ENCODE measurements at regions not wholly inside any gene's neighbourhood (a gene's known extent, or its start where the extent isn't known, plus 50 kb on each side); places are given as distances from the start of the nearest gene placed in this dataset.

DNA sequence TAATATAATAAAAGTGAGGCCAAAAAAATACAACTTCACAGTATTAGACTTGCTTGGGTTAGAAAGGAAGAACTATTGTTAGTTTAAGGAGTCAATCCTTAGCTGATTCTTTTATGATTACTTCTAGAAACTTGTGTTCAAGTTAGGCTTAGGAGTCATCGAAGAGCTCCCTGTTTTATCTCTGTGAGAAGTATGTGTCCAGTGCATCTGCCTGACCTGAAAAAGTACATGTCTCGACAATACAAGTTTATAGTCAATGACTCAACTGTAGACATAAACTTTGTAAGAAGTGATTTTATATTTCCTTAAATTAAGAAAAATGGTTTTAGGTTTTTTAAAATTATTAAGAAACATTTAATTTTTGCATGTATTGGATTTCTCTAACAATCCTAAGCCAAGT lies 571.2 kb downstream of the ZEB2 start:
- Mint-ChIP-seq H3K4me1 (no peaks in the 10 kb centered on the region), H3K36me3 (ENCODE audit: low read depth) (peaks cover 4% of the 10 kb centered on the region), H3K9me3 (no peaks in the 10 kb centered on the region), H3K4me3 (no peak overlapping the region), H3K27ac (no peak overlapping the region), H3K27me3 (no peaks in the 10 kb centered on the region)
- intact Hi-C loops (cut with micrococcal nuclease): no loop called here
- no peak for DNase-seq

DNA sequence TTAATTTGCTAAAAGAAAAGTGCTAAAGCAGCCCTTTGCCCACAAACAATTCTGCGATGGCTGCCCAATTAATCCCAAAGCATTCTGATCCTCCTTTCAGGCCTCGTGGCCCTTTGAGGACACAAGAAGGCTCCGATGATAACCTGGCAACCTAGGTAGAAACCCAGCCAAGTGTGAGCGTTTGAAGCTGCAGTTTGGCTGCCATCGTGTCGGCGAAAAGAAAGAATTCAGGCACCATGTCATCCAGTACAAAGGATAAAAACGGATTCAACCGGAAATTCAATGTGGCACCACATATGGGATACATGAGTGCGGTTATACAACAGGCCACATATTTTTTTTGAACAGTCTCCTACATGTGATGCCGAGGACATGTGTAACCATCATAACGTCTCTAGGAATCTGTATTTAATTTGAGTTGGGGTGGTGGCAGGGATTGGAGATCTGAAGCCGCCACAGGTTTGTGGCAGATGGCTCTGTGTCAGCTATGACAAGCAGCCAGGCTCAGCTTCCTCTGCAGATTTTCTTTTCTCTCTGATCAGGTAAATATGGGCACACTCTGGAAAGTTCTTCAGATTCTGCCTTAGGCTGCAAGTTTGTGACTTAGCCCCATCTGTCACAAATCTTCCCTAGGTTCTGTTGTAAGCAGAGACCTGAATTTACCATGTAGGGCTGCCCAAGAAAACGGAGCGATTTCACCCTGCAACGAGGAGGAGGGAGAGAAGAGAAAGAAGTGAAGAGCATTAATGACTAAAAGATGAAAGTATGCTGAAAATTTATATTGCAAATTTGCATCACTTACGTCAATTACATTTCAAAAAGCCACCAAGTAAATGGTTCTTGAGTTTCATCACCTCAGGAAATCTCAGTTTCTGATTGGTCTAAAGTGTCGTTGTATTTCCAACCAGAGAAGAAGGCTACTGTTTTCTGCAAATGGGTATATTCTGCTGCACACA lies 573.2 kb downstream of the ZEB2 start:
- Mint-ChIP-seq H3K9me3 (no peaks in the 10 kb centered on the region), H3K27ac (no peak overlapping the region), H3K4me1 (no peaks in the 10 kb centered on the region), H3K27me3 (no peaks in the 10 kb centered on the region), H3K4me3 (no peak overlapping the region), H3K36me3 (ENCODE audit: low read depth) (peaks cover 4% of the 10 kb centered on the region)
- intact Hi-C loops (cut with micrococcal nuclease): no loop called here
- DNase-seq: no peak

DNA sequence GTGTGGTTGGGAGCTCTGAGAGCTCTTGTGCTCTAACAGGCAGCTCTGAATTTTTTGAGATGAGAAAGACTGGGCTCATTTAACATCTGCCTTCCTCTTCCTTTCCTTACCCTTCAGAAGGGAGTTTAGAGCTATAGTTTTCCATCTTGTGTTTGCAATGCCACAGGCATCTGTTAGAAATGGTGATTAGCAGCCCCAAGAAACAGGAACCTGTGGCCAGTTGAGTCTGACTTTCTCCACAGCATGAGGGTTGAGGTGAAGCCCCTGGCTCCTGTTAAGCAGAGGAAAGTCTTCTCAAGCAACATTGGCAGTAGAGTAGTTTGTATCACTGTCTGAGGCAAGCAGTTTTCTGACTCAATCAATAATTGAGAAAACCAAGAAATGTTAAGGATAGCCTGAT lies 577.4 kb downstream of the ZEB2 start:
- intact Hi-C loops (cut with micrococcal nuclease): no loop called here
- no peaks in the 10 kb centered on the region for H3K9me3 Mint-ChIP-seq
- no peak overlapping the region for H3K4me3 Mint-ChIP-seq
- no peak overlapping the region for H3K27ac Mint-ChIP-seq
- DNase-seq: no peak
- peaks cover 33% of the 10 kb centered on the region for H3K27me3 Mint-ChIP-seq
- H3K36me3 Mint-ChIP-seq (ENCODE audit: low read depth): peaks cover 4% of the 10 kb centered on the region
- H3K4me1 Mint-ChIP-seq: peaks cover 3% of the 10 kb centered on the region

DNA sequence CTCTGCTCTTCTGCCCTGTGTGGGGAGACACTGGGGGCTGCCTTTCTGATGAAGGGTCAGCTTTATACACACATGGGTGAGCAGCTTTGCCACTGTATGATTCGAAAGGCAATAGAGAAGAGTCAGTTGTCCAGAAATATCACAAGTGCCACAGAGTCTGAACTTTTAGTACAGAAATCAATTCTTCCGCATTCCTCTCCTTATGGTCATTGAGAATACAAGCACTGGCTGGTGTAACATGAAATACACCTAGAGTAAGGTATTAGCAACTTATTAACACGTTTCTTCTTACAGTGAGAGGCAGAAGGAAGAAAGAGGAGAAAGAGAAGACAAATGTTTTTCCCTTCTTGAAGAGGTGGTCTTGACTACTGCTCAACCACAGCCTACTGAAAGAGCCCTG lies 579.2 kb downstream of the ZEB2 start:
- peaks cover 11% of the 10 kb centered on the region for H3K4me1 Mint-ChIP-seq
- no peaks in the 10 kb centered on the region for H3K9me3 Mint-ChIP-seq
- DNase-seq: no peak
- no peak overlapping the region for H3K4me3 Mint-ChIP-seq
- intact Hi-C loops (cut with micrococcal nuclease): no loop called here
- H3K27me3 Mint-ChIP-seq: peaks cover 42% of the 10 kb centered on the region
- H3K36me3 Mint-ChIP-seq (ENCODE audit: low read depth): peaks cover 4% of the 10 kb centered on the region
- no peak overlapping the region for H3K27ac Mint-ChIP-seq

DNA sequence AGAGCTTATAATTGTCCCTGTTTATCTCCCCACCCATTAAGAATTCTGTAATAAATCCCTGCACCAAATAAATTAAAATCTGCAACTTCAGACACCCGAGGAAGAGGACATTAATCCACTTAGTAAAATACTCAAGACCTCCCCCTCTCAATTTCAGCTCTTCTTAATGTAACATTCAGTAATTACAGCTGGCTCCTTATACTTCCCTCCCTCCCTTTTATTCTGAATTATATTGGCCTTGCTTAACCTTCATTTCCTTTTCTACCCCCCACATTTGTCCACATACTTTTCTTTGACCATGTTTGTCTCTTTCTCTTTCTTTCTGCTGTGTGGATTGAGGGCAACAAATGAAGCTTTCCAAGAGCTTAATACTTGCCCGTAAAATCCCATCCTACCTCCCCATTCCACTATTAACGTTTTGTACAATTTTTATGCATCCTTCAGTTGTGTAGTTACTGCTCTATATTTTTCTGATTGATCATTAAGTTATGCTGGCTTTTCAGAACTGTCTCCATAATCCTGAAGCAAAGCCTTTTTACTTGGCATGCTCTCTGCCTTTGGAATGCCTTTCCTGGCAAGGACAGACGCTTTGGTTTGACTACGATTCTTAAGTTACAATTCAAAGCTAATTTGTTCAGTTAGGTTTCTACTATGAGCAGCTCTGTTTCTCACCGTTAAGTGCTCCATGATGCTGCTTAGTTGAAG lies 580.1 kb downstream of the ZEB2 start:
- H3K27ac Mint-ChIP-seq: no peak overlapping the region
- H3K9me3 Mint-ChIP-seq: no peaks in the 10 kb centered on the region
- H3K27me3 Mint-ChIP-seq: peaks cover 46% of the 10 kb centered on the region
- H3K4me1 Mint-ChIP-seq: peaks cover 11% of the 10 kb centered on the region
- H3K36me3 Mint-ChIP-seq (ENCODE audit: low read depth): peaks cover under 1% of the 10 kb centered on the region
- no peak for DNase-seq
- H3K4me3 Mint-ChIP-seq: no peak overlapping the region
- intact Hi-C loops (cut with micrococcal nuclease): loop anchor here (10.0 kb wide), 2 partner anchors 385 to 575 kb away; no protein-coding TSS in a partner anchor

DNA sequence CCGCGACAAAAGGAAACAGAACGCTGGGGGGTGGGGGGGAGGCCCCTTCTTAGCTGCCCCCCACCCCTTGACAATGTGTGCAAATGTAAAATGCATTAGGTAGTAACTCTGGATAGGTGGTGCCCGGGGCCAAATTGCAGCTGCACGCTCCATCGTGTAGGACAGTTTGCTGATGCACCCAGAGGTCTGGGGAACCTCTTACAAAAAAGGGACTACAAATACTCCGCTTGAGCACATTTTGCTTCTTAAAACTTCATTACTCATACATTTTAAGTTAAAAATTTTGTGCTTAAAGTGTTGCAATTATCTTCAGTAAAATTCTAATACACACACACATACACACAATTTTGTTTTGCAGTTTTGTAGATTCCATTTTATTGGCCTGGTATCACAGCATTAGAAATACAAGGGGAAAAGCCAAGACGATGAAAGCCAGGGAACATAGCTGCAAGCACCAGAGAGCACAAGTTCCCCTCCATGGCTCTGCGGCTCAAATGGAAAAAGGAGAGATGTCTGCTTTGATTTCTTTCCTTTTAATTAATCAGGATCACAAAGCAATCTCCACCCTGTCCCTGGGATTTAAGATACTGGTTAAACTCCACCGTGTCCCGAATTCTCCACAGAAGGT lies 582.1 kb downstream of the ZEB2 start:
- peaks cover 11% of the 10 kb centered on the region for H3K4me1 Mint-ChIP-seq
- DNase-seq: no peak
- no peak overlapping the region for H3K27ac Mint-ChIP-seq
- H3K9me3 Mint-ChIP-seq: no peaks in the 10 kb centered on the region
- no peaks in the 10 kb centered on the region for H3K36me3 Mint-ChIP-seq (ENCODE audit: low read depth)
- peaks cover 60% of the 10 kb centered on the region for H3K27me3 Mint-ChIP-seq
- H3K4me3 Mint-ChIP-seq: peak overlapping the region; percentile 32
- intact Hi-C loops (cut with micrococcal nuclease): loop anchor here (10.0 kb wide), 2 partner anchors 387 to 577 kb away; no protein-coding TSS in a partner anchor

DNA sequence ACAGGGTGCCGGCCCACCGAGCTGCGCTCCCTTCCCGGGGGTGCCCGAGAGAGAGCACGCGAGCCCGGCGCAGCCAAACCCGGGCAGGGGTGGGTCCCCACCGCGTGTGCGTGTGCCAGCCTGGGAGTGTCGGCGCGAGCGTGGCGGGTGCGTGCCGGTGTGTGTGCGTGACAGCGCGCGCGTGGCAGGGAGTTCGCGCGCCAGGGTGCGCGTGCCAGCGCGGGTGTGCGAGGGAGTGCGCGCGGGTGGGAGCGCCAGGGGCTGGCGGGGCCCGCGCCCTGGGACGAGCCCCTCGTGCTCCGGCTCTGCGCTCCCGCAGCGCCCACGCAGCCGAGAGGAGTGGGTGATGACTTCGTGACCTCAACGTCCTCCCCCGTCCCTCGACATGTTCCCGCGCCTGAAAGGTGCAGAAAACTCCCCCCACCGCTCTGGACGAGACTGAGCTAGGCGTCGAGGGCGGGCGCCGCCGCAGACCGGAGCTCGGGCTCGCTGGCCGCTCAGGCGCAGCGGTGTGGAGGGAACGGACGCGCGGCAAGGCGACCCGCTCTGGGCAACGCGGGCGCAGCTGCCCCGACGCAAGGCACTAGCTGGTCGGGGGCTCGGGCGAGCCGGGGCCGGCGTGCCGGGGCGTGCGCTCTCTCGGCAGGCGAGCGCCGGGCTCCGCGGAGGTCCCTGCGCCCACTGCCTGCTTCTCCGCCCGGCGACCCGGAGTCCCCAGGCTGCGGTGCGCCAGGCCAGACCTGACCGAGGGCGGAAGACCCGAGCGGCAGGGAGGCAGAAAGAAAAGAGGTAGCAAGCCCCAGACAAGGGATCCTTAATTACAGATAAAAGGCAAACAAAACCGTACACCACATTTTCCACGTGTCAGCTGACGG lies 582.8 kb downstream of the ZEB2 start:
- DNase-seq: peak; percentile 58
- peak overlapping the region; percentile 43 for H3K27ac Mint-ChIP-seq
- peaks cover 11% of the 10 kb centered on the region for H3K4me1 Mint-ChIP-seq
- no peaks in the 10 kb centered on the region for H3K9me3 Mint-ChIP-seq
- H3K36me3 Mint-ChIP-seq (ENCODE audit: low read depth): no peaks in the 10 kb centered on the region
- peak overlapping the region; percentile 66 for H3K4me3 Mint-ChIP-seq
- intact Hi-C loops (cut with micrococcal nuclease): loop anchor here (10.0 kb wide), 2 partner anchors 388 to 578 kb away; no protein-coding TSS in a partner anchor
- H3K27me3 Mint-ChIP-seq: peaks cover 65% of the 10 kb centered on the region

DNA sequence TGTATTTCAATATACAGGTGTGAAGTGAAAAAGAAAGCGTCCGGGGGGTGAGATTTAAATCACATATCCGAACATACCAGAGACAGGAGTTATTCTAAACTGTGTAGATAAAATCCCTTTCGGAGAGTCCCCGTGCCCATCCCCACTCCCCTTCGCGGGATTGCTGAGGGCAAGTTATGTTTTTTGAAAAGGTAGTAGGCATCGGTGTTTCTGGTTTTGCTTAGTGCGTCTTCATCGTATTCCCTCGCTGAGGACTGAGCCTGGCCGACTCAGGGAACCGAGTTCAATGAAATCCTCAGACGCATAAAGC lies 583.4 kb downstream of the ZEB2 start:
- Mint-ChIP-seq H3K4me1 (peaks cover 11% of the 10 kb centered on the region), H3K9me3 (no peaks in the 10 kb centered on the region), H3K27ac (no peak overlapping the region), H3K4me3 (peak overlapping the region; percentile 63), H3K27me3 (peaks cover 71% of the 10 kb centered on the region), H3K36me3 (ENCODE audit: low read depth) (no peaks in the 10 kb centered on the region)
- no peak for DNase-seq
- intact Hi-C loops (cut with micrococcal nuclease): loop anchor here (10.0 kb wide), 2 partner anchors 388 to 578 kb away; no protein-coding TSS in a partner anchor

DNA sequence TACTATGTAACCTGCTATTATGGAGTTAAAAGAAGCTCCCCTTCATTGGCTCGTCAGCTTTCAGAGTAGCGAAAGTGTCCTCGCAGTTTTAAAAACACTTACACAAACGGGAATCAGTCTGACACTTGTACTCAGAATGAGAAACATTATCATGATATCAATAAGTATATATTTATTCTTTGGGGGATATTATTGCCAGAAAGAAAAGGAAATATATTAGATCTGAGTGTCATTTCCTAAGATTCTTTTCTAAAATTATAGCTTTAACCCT lies 584.5 kb downstream of the ZEB2 start:
- Mint-ChIP-seq H3K27ac (no peak overlapping the region), H3K27me3 (peaks cover 67% of the 10 kb centered on the region), H3K4me3 (no peak overlapping the region)

DNA sequence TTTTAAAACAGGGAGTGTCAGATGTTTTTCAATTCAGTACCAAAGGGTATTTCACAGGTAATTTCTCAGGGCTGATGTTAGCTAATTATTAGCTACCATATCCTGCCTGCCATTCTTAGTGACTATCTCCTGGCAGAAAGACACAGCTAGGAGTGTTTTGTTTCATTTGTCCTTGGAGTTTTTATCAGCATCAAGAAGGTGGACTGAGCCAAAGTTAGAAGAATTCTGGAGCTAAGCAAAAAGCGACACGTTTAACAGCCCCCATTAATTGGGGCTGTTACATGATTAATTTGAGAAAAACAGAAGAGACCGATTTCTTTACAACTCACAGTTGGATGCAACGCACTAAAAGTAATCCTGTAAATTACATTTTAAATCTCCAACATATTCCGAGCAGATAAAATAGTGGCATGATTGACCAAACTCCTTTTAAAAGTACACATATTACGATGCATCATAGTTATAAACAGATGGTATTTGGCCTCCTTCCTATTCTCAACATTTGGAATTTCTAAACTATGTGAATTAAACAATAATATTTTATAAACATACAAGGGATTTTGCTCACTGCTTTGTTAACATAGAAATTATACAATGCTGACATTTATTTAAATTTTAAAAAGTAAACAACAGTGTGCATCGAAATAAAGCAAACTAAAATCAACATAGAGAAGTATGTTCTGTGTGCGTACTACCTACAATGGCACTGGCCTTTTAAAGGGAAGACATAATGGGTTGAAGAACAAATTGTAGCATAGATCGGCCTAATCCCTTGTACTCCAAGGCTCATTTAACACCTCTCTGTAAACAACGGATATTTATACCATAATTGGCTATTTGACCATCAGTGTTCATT lies 585.1 kb downstream of the ZEB2 start:
- Mint-ChIP-seq H3K36me3 (ENCODE audit: low read depth) (no peaks in the 10 kb centered on the region), H3K27ac (no peak overlapping the region), H3K27me3 (peaks cover 63% of the 10 kb centered on the region), H3K4me1 (peaks cover 11% of the 10 kb centered on the region), H3K4me3 (no peak overlapping the region), H3K9me3 (no peaks in the 10 kb centered on the region)
- no peak for DNase-seq
- intact Hi-C loops (cut with micrococcal nuclease): loop anchor here (10.0 kb wide), 2 partner anchors 390 to 580 kb away; no protein-coding TSS in a partner anchor

More for the DNA sequence above, 584.5 kb downstream of the ZEB2 start:
- Mint-ChIP-seq H3K4me1 (peaks cover 11% of the 10 kb centered on the region), H3K9me3 (no peaks in the 10 kb centered on the region), H3K36me3 (ENCODE audit: low read depth) (no peaks in the 10 kb centered on the region)
- intact Hi-C loops (cut with micrococcal nuclease): loop anchor here (10.0 kb wide), 2 partner anchors 389 to 579 kb away; no protein-coding TSS in a partner anchor
- DNase-seq: no peak

DNA sequence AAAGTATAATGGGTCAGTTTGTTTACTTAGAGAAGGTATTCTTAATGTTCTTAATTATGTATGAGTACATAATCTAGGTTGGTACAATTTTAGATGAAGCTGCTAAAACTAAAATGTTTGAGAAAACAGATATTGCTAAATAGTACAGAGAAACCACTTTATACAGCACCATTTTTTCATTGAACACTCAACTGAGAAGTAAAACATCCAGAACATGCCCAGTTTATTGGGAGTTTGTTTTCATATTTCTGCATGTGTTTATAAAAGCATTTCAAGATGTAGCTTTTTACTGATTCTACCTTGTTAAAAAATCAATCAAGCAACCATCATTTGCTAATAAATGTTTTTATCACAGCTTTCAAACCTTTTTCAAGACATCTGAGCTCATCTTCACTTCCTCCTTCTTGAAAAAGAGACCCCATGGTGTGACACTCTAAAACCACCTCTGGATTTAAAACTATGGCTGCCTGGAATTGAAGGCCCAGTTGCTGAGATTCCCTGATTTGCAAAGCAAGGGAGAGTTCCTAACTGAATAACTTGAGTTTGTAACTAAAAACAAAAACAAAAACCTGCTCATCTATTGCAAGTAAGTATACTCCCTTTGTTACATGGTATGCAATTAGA lies 585.9 kb downstream of the ZEB2 start:
- no peak overlapping the region for H3K27ac Mint-ChIP-seq
- intact Hi-C loops (cut with micrococcal nuclease): loop anchor here (10.0 kb wide), 2 partner anchors 391 to 581 kb away; no protein-coding TSS in a partner anchor

DNA sequence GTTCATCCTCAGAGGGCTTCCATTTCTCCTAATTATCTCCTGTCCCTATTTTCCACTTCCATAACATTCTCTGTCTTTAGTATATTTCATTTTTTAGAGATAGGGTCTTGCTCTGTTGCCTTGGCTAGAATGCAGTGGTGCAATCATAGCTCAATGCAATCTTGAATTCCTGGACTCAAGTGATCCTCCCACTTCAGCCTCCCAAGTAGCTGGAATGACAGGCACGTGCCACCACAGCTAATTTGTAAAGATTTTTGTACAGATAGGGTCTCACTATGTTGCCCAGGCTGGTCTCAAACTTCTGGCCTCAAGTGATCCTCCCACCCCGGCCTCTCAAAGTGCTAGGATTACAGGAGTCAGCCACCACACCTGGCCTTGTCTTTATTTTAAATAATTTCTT lies 589.0 kb downstream of the ZEB2 start:
- DNase-seq: no peak
- Mint-ChIP-seq H3K4me1 (peaks cover 1% of the 10 kb centered on the region), H3K36me3 (ENCODE audit: low read depth) (no peaks in the 10 kb centered on the region), H3K27ac (no peak overlapping the region), H3K27me3 (peaks cover 44% of the 10 kb centered on the region), H3K4me3 (no peak overlapping the region), H3K9me3 (no peaks in the 10 kb centered on the region)
- intact Hi-C loops (cut with micrococcal nuclease): loop anchor here (10.0 kb wide), 2 partner anchors 394 to 584 kb away; no protein-coding TSS in a partner anchor

More for the DNA sequence above, 585.9 kb downstream of the ZEB2 start:
- Mint-ChIP-seq H3K27me3 (peaks cover 55% of the 10 kb centered on the region), H3K4me1 (peaks cover 11% of the 10 kb centered on the region), H3K9me3 (no peaks in the 10 kb centered on the region), H3K4me3 (no peak overlapping the region), H3K36me3 (ENCODE audit: low read depth) (no peaks in the 10 kb centered on the region)
- no peak for DNase-seq

Data from activated CD4-positive, alpha-beta T cell treated with anti-CD3 and anti-CD28 coated beads, Interleukin-2, amount 10 ng/mL, durations not matched to agents 24 days and 14 days (primary cell).